PC-3 (cell line): ENCODE measurements at regions not wholly inside any gene's neighbourhood (a gene's known extent, or its start where the extent isn't known, plus 50 kb on each side); places are given as distances from the start of the nearest gene placed in this dataset.

Source experiments
- ATAC-seq: fragments of 200-7000 bp; cut with Tn5 transposase; 2 replicates; pipeline ENCODE4 v1.9.1; 2020; ENCODE audit warnings: mild to moderate bottlenecking, moderate library complexity
- BruUV-seq: library from RNA; stranded (reverse); fragments of 400-500 nt; replicated peaks from 2 replicates; lab custom pipeline; 2021; lab: Mats Ljungman, UMichigan
- CTCF ChIA-PET: fragments of 300-600 bp; sonication (Branson Sonifier 250); formaldehyde crosslinking; loops from one replicate; lab custom pipeline; 2022; ENCODE audit warnings: antibody characterized with exemption; lab: Charles Lee
- POLR2A ChIA-PET: fragments of 300-600 bp; sonication (Branson Sonifier 250); formaldehyde crosslinking; loops from one replicate; lab custom pipeline; 2022; ENCODE audit warnings: antibody characterized with exemption; ENCODE audit not compliant: unreplicated experiment; lab: Charles Lee
- DNase-seq: peaks from one replicate; pipeline ENCODE4 v3.0.0-alpha.2; 2015
- H2AFZ ChIP-seq: fragments of 300-600 bp; sonication (generic); 2 replicates; pipeline ENCODE4 v1.6.0; 2016; ENCODE audit warnings: antibody characterized with exemption, low read length
- H3F3A ChIP-seq: fragments of 300-600 bp; sonication (generic); one replicate; pipeline ENCODE4 v1.6.0; 2017; ENCODE audit warnings: antibody characterized with exemption, low read length, control low read depth, mild to moderate bottlenecking; ENCODE audit not compliant: unreplicated experiment
- H3K27ac ChIP-seq: fragments of 300-600 bp; sonication (generic); 2 replicates; pipeline ENCODE4 v1.5.1; 2016; ENCODE audit warnings: mild to moderate bottlenecking, low read length
- H3K27me3 ChIP-seq: fragments of 300-600 bp; sonication (generic); 2 replicates; pipeline ENCODE4 v1.6.1; 2016; ENCODE audit warnings: low read length, mixed read lengths
- H3K36me3 ChIP-seq: fragments of 300-600 bp; sonication (generic); 2 replicates; pipeline ENCODE4 v1.6.1; 2016; ENCODE audit warnings: low read depth, mixed run types, low read length, mixed read lengths
- H3K4me1 ChIP-seq: fragments of 300-600 bp; sonication (generic); 2 replicates; pipeline ENCODE4 v1.5.1; 2016; ENCODE audit warnings: low read length; ENCODE audit not compliant: insufficient read depth
- H3K4me2 ChIP-seq: fragments of 300-600 bp; sonication (generic); 2 replicates; pipeline ENCODE4 v1.6.0; 2016; ENCODE audit warnings: low read length
- H3K4me3 ChIP-seq: fragments of 300-600 bp; sonication (generic); 2 replicates; pipeline ENCODE4 v1.5.1; 2016; ENCODE audit warnings: mild to moderate bottlenecking, low read length, mixed read lengths
- H3K79me2 ChIP-seq: fragments of 300-600 bp; sonication (generic); 2 replicates; pipeline ENCODE4 v1.6.1; 2017; ENCODE audit warnings: low read length, mixed read lengths
- H3K9ac ChIP-seq: fragments of 300-600 bp; sonication (generic); 2 replicates; pipeline ENCODE4 v1.6.0; 2016; ENCODE audit warnings: mild to moderate bottlenecking, low read length
- H3K9me2 ChIP-seq: fragments of 300-600 bp; sonication (generic); replicated peaks from 2 replicates; pipeline ENCODE4 v1.6.1; 2016; ENCODE audit warnings: mixed run types, low read length, mixed read lengths
- H3K9me3 ChIP-seq: fragments of 300-600 bp; sonication (generic); 2 replicates; pipeline ENCODE4 v1.6.1; 2016; ENCODE audit warnings: low read length, mixed read lengths
- H4K20me1 ChIP-seq: fragments of 300-600 bp; sonication (generic); 2 replicates; pipeline ENCODE4 v1.6.1; 2016; ENCODE audit warnings: low read length, mixed read lengths
- CTCF ChIP-seq: fragments of 300-600 bp; sonication (generic); conservative IDR thresholded peaks from 2 replicates; pipeline ENCODE4 v1.5.1; 2017; ENCODE audit warnings: antibody characterized with exemption, low read depth, mild to moderate bottlenecking, low read length
- EZH2 ChIP-seq: fragments of 300-600 bp; sonication (generic); IDR thresholded peaks from one replicate; pipeline ENCODE4 v1.6.1; 2017; ENCODE audit warnings: antibody characterized with exemption, mild to moderate bottlenecking, low read length; ENCODE audit not compliant: unreplicated experiment
- EZH2phosphoT487 ChIP-seq: fragments of 300-600 bp; sonication (generic); IDR thresholded peaks from 2 replicates; pipeline ENCODE4 v1.6.1; 2018; ENCODE audit warnings: mild to moderate bottlenecking, antibody characterized with exemption, low read length, borderline replicate concordance
- intact Hi-C: fragments of 100-400 bp; cut with micrococcal nuclease; formaldehyde crosslinking; loops from 2 replicates; pipeline ENCODE4 v1.9.0; 2023

DNA sequence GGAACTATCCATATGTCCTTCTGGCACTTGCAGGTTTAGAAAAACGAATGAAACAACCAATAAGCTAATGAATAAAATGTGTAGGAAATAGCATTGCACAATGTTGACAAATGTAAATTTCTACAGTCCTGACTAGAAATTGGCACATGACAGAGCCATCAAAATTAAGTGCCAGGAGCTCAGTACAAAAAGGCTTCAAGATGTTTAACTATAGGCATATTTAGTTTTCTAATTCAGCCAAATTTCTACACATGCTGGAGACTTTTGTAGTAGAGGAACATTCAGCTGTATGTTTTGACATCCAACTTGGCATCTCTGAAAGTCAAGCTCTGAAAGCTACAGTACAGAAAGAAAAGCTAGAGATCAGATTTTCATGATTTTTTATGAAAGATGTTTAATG, 1999.4 kb upstream of the AGA start:
- CTCF ChIA-PET, result no interaction called here
- H3K36me3 ChIP-seq, result no peaks in the 10 kb centered on the region
- intact Hi-C loops, result no loop called here
- H2AFZ ChIP-seq, result no peak overlapping the region
- POLR2A ChIA-PET, result no interaction called here
- H3K4me1 ChIP-seq, result no peaks in the 10 kb centered on the region
- H3K79me2 ChIP-seq, result no peaks in the 10 kb centered on the region
- H3K27me3 ChIP-seq, result no peaks in the 10 kb centered on the region
- no TSS peak for BruUV-seq
- no peak overlapping the region for H3K4me3 ChIP-seq
- DNase-seq (no peak), ATAC-seq (no peak)
- H4K20me1 ChIP-seq, result no peaks in the 10 kb centered on the region
- no peaks in the 10 kb centered on the region for H3K9me2 ChIP-seq
- H3K9ac ChIP-seq, result no peak overlapping the region
- H3F3A ChIP-seq, result no peaks in the 10 kb centered on the region
- TF ChIP-seq EZH2, result no peak
- H3K4me2 ChIP-seq, result no peak overlapping the region
- no peak overlapping the region for H3K27ac ChIP-seq
- H3K9me3 ChIP-seq, result no peaks in the 10 kb centered on the region

- CTCF ChIA-PET, result no interaction called here
- no peak for DNase-seq
- intact Hi-C loops, result no loop called here
- no peak overlapping the region for H3K4me3 ChIP-seq
- H4K20me1 ChIP-seq, result no peaks in the 10 kb centered on the region
- no peaks in the 10 kb centered on the region for H3K9me3 ChIP-seq
- H3K9ac ChIP-seq, result no peak overlapping the region
- H2AFZ ChIP-seq, result no peak overlapping the region
- no peaks in the 10 kb centered on the region for H3K36me3 ChIP-seq
- H3K27ac ChIP-seq, result no peak overlapping the region
- H3K9me2 ChIP-seq, result no peaks in the 10 kb centered on the region
- no peaks in the 10 kb centered on the region for H3K4me1 ChIP-seq
- H3F3A ChIP-seq, result no peaks in the 10 kb centered on the region
- no peak for ATAC-seq
- no peaks in the 10 kb centered on the region for H3K79me2 ChIP-seq
- BruUV-seq, result no TSS peak
- POLR2A ChIA-PET, result no interaction called here
- no peaks in the 10 kb centered on the region for H3K27me3 ChIP-seq
- TF ChIP-seq EZH2phosphoT487, result no peak
- no peak for TF ChIP-seq CTCF
- no peak for TF ChIP-seq EZH2
- no peak overlapping the region for H3K4me2 ChIP-seq
Observed at GRCh38 chr4:179447308-179447707, 2005.1 kb upstream of the AGA start.

- ATAC-seq (peak; percentile 72), DNase-seq (peak; percentile 54)
- Histone ChIP-seq H2AFZ (peak overlapping the region; percentile 64), H3K27ac (peak overlapping the region; percentile 56), H3K9ac (peak overlapping the region; percentile 20; the same call in 1 of the 2 replicates), H3K9me3 (no peaks in the 10 kb centered on the region; the same call in 1 of the 2 replicates), H3K79me2 (no peaks in the 10 kb centered on the region), H3F3A (no peaks in the 10 kb centered on the region), H3K9me2 (no peaks in the 10 kb centered on the region), H4K20me1 (no peaks in the 10 kb centered on the region), H3K4me2 (peak overlapping the region; percentile 22), H3K27me3 (no peaks in the 10 kb centered on the region), H3K36me3 (no peaks in the 10 kb centered on the region), H3K4me1 (peaks cover 12% of the 10 kb centered on the region; the same call in 1 of the 2 replicates), H3K4me3 (no peak overlapping the region)
- TF ChIP-seq CTCF (no peak), EZH2 (no peak), EZH2phosphoT487 (no peak)
- ChIA-PET POLR2A (no interaction called here), CTCF (no interaction called here)
- intact Hi-C loops, result no loop called here
- BruUV-seq, result no TSS peak
Observed at GRCh38 chr4:179465131-179465797, 2023.0 kb upstream of the AGA start.
